ENCODE measurements at regions not wholly inside any gene's neighbourhood (a gene's known extent, or its start where the extent isn't known, plus 50 kb on each side); places are given as distances from the start of the nearest gene placed in this dataset.

DNA sequence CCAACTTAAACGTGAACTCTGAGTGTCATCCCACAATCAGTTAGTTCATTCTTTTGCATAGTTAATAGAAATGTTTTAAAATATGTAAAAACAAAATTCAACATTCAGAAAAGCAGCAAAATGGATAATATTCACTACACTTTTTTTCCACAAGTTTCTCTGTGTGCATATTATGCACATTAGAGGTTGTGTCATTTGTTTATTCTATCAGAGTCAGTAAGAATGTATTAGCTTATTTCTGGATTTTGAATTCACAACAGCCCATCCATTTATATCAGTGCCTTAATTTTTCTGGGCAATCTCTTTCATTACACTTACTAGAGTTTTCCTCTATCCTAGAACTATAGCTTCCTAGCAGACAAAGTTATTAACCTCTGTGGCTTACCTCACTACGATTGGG, 432.7 kb upstream of the SEMA3A start:
- no peak for DNase-seq (ENCODE audit: low spot score)

- no peak for DNase-seq (ENCODE audit: low spot score)
Observed at GRCh38 chr7:84624927-84625326, 430.3 kb upstream of the SEMA3A start.

DNA sequence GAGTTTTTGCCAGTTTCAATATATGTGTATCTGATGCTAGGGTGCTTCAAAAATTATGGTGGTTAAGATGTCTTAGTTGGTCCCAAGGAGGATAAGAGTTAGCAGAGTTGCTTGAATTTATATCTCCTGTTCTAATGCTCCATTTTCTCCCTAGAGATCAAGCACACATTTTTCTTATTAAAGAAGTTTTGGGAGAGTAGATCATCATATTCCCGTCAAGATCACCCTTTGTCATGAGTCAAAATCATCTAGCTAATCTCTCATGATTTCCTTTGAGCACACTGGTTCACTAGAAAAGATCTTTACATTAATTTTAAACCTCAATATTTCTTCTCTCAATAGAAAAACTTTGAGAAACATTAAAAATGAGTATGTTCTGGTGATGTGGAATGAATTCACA, 429.9 kb upstream of the SEMA3A start:
- DNase-seq (ENCODE audit: low spot score) = no peak

- no peak for DNase-seq (ENCODE audit: low spot score)
Observed at GRCh38 chr7:84617265-84618030, 422.9 kb upstream of the SEMA3A start.

DNA sequence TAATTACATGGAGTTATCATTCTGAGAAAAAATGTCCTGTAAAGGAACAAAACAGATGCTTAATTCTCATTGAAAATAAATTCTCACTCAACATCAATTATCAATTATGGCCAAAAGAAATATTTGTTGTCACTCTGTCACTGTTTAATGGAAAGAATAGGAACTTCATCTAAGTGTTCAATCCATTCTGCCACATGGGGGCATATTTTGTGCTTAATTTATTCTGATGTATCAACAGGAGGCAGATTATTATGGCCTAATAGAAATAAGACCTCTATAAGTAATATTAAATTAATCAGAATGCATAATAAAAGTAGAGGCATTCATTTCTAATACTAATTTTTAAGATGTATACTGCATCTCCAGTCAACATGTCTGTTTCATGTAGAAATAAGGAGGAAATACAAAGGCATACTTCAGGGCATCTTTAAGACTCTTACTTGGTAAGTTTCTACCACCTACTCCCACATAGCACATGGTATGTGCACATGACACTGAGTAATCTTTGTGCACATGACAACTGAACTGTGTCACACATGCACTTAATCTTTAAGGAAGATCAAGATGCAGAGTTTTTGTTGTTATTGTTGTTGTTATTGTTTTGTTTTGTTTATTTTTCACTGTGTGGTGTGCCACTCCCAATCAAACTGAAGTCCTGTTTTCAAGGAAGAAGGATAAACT, 420.4 kb upstream of the SEMA3A start:
- DNase-seq (ENCODE audit: low spot score) = peak; percentile 34

- DNase-seq (ENCODE audit: low spot score) = no peak
Observed at GRCh38 chr7:84612981-84613681, 418.5 kb upstream of the SEMA3A start.

DNA sequence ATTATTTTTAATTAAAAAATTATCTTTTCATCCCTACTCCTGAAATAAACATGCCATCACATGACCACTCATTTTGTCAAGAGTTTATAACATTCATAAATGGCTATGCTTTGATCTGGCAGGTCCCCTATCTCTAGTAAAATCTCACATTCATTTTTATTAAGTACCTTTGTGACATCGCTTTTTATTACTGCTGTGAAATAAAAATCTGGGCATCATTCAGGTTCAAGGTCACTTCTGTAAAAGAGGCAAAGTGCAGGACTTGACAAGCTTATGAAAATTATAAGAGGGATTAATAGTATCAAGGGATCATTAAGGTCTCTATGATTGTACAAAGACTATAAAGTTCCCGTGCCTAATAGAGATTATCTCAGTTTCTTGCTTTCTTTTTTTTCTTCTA, 416.8 kb upstream of the SEMA3A start:
- DNase-seq (ENCODE audit: low spot score) = no peak

GRCh38 chr7:84610390-84610789, 415.8 kb upstream of the SEMA3A start:
- DNase-seq (ENCODE audit: low spot score) = no peak

- DNase-seq (ENCODE audit: low spot score) = no peak
Observed at GRCh38 chr7:84605301-84605700, 410.7 kb upstream of the SEMA3A start.

DNA sequence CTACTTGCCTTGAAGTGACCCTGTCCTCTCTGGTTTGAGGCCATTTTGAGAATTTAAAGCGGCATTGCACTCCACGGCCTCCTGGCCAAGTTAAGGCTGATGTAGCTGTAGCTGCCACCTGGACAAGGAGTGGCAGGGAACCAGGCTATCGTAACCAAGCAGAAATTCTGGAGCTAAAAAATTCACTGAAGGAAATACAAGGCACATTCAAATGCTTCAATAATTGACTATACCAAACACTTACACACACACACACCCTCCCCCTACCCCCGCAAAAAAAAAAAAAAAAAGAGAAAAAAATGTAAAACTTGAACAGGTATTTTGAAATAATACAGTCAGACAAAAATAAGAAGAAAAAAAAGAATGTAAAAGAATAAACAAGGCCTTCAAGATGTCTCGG, 409.0 kb upstream of the SEMA3A start:
- no peak for DNase-seq (ENCODE audit: low spot score)

GRCh38 chr7:84595026-84595425, 400.4 kb upstream of the SEMA3A start:
- no peak for DNase-seq (ENCODE audit: low spot score)

- no peak for DNase-seq (ENCODE audit: low spot score)
Observed at GRCh38 chr7:84591897-84592296, 397.3 kb upstream of the SEMA3A start.

DNA sequence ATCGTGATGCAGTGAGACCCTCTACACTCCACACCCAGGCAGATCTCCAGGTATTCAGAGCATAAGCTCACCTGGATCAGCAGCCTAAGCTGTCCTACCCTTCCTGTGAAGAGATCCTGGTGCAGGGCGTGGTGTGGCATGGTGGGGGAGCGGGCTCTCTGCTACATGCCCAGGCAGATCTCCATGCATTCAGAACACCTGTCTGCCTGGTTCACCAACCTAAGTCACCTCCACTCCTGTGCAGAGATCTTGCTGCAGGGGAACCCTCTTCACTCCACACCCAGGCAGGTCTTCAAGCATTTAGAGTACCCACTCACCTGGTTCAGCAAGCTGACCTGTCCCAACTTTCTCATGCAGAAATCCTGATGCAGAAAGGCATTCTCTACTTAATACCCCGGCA, 394.4 kb upstream of the SEMA3A start:
- DNase-seq (ENCODE audit: low spot score) = no peak

GRCh38 chr7:84583331-84583730, 388.7 kb upstream of the SEMA3A start:
- DNase-seq (ENCODE audit: low spot score) = no peak

DNA sequence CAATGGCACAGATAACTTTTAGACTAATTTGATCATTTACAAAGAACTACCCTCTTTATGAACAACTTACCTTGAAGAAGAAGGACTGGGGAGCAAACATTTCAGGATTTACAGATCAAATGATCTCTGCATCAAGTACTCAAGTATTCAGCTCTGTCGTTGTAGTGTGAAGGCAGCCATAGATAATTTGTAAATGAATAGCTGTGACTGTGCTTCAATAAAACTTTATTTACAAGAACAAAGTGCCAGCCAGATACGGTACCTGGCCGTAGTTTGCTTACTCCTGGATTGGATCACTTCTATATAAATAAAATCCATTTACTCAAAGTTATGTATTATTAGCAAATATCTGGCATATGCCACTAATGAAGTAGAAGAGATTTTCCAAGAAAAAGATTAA, 388.2 kb upstream of the SEMA3A start:
- no peak for DNase-seq (ENCODE audit: low spot score)

DNA sequence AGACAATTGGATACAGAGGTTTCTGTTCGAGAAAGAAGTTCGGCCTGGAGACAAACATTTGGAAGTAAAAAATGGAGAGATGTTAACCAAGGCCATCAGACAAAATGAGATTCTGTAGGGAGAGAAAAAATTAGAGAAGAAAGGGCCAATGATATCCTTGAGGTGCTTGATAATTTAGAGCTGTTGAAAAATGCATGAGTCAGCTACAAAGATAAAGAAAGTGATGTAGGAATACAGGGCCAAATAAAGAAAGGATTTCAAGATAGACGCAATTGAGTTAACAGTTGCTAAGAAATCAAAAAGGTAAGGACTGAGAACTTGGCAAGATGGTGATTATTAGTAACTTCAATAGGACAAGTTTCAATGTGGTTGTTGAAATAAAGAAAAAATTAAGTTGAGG, 384.2 kb upstream of the SEMA3A start:
- DNase-seq (ENCODE audit: low spot score) = no peak

- no peak for DNase-seq (ENCODE audit: low spot score)
Observed at GRCh38 chr7:84568781-84569180, 374.2 kb upstream of the SEMA3A start.

DNA sequence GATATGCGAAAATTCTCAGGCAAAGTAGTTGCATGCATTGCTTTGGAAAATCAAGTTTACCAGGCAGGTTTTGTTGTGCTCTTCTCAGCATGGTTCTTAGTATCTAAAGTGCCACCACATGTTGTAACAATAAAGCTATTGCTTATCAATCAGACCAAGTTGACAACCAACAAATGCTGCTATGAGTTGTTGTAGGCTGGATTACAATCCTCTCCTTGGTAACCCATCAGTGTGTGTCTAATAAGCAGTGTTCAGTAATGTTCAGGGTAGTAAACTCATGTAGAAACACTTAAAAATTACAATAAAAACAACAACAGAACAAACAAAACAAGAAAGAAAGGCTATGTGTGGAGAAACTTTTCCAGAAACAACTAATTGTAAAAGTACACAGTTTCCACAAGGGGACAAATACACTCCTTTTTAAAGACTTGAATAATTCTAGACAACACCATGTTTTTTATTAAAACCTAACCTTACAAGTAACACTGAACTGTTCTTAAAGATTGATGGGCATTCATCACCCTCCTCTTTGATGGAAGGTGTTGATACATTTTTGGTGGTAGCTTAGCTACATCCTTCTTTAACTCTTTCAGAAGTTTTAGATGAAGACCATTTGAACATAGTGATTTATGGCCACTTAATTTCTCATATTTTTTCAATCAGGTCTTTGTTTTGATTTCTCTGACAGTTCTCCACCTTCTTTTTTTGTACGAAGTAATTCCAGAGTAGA, 370.9 kb upstream of the SEMA3A start:
- no peak for DNase-seq (ENCODE audit: low spot score)

DNA sequence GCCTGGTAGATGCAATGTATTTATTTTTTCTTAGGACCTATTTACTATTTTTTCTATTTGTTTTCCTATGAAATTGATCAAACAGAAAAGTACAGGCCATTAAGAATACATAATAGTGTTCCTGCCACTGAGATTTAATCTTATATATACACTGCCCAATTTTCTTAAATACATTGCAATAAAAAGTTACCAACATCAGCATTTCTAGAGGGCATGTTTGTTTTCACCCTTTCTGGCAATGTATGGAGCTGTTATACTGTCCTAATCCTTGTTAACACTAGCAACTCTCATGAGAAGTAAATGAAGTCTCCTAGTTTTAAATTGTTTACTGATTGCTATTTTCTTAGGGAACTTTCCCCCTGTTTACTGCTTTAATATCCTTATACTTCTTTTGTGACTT, 359.1 kb upstream of the SEMA3A start:
- DNase-seq (ENCODE audit: low spot score) = no peak

DNA sequence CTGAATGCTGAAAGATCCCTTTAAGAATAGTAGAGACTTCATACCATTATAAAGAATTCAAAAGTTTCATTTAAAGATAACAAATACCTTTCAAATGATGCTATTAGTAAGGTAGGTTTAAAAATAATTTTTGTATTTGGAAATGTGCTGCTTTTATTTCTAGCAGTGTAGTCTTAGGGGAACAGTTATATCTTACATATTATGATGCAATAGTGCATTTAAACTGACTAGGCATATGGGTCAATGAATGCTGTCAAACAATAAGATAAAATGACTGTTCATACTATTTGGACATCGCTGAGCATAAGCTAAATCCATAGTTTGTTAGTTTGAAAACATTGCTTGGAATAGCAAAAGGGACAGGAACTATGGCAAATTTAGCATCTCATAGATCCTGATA, 354.8 kb upstream of the SEMA3A start:
- DNase-seq (ENCODE audit: low spot score) = no peak

DNA sequence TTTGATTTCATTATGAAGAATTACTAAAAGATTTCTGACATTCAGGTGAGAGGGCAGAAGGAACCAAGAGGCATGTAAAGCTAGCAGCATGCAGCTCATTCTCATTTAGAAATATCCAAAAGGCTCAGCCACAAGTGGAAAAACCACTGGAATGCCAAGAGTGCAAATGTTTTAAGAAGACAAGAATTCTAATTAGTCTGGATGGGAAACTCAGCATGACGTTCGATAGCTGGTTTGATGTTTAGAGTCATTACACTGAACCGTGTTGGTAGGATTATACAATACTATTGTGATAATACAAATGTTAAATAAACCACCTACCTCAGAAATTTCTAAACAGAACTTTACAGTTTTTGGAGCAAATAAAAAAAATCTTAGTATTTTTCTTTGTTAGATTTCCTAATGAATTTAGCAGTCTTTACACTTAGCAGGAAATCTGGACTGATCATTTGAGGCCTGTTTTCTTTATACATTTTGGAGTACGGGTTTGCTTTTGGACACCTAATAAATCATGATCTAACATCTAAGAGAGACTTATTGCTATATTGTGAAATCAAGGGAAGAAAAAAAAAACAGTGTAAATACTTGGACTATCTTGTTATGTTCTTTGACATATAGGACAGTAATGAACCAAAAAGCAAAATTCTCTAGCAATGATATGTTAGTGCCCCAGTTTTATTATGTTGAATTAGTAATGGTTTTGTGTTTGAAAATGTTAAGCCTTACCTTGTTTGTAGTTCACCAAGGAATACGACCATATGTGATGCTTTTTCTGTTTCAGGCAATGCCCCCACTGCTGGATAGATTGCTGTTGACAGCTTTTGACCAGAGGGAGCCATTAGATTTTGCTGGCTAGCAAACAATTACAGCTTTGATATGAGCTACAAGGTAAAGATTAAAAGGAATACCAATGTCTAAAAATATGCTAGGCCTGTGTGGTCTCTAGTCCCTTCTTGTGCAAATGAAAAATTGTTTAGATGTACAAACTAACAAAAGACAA, 354.1 kb upstream of the SEMA3A start:
- no peak for DNase-seq (ENCODE audit: low spot score)
